ENCODE measurements at regions not wholly inside any gene's neighbourhood (a gene's known extent, or its start where the extent isn't known, plus 50 kb on each side); places are given as distances from the start of the nearest gene placed in this dataset.

- TF ChIP-seq CTCF (conservative IDR thresholded peaks at IDR 0.05; ENCODE audit: low read depth), result no peak
- no peak overlapping the region for H3K27ac ChIP-seq
- ChIA-PET CTCF (no interaction called here), POLR2A (ENCODE audit: low non-redundant PET) (no interaction called here)
- no peak for DNase-seq (ENCODE audit: low spot score)
Measured at GRCh38 chr14:22232933-22233332, 356.1 kb downstream of the DAD1 start.

- no peak for DNase-seq (ENCODE audit: low spot score)
- no peak overlapping the region for H3K27ac ChIP-seq
- TF ChIP-seq CTCF (conservative IDR thresholded peaks at IDR 0.05; ENCODE audit: low read depth), result no peak
- ChIA-PET CTCF (no interaction called here), POLR2A (ENCODE audit: low non-redundant PET) (no interaction called here)
Measured at GRCh38 chr14:22232486-22232885, 356.5 kb downstream of the DAD1 start.

- ChIA-PET POLR2A (ENCODE audit: low non-redundant PET) (no interaction called here), CTCF (no interaction called here)
- no peak for DNase-seq (ENCODE audit: low spot score)
- TF ChIP-seq CTCF (conservative IDR thresholded peaks at IDR 0.05; ENCODE audit: low read depth), result no peak
- no peak overlapping the region for H3K27ac ChIP-seq
Measured at GRCh38 chr14:22231018-22231417, 358.0 kb downstream of the DAD1 start.

- CTCF ChIA-PET, result interaction anchor here (0.7 kb wide), 1 partner anchor 83 kb away, joined by 4 read pairs; no protein-coding TSS in a partner anchor
- TF ChIP-seq CTCF (conservative IDR thresholded peaks at IDR 0.05; ENCODE audit: low read depth), result no peak
- POLR2A ChIA-PET (ENCODE audit: low non-redundant PET), result no interaction called here
- no peak overlapping the region for H3K27ac ChIP-seq
- DNase-seq (ENCODE audit: low spot score), result no peak
Measured at GRCh38 chr14:22230517-22230916, 358.5 kb downstream of the DAD1 start.

GRCh38 chr14:22227084-22227483 lies 361.9 kb downstream of the DAD1 start:
- CTCF ChIA-PET, result no interaction called here

GRCh38 chr14:22226381-22226780 lies 362.6 kb downstream of the DAD1 start:
- POLR2A ChIA-PET (ENCODE audit: low non-redundant PET), result no interaction called here
- no peak for TF ChIP-seq CTCF (conservative IDR thresholded peaks at IDR 0.05; ENCODE audit: low read depth)
- no peak overlapping the region for H3K27ac ChIP-seq
- DNase-seq (ENCODE audit: low spot score), result peak; percentile 30
- CTCF ChIA-PET, result interaction anchor here (0.6 to 1.0 kb wide), 3 partner anchors 61 to 156 kb away, joined by 3 to 4 read pairs (median 3); no protein-coding TSS in a partner anchor

More at GRCh38 chr14:22227084-22227483, 361.9 kb downstream of the DAD1 start:
- DNase-seq (ENCODE audit: low spot score), result no peak
- POLR2A ChIA-PET (ENCODE audit: low non-redundant PET), result no interaction called here
- TF ChIP-seq CTCF (conservative IDR thresholded peaks at IDR 0.05; ENCODE audit: low read depth), result no peak
- no peak overlapping the region for H3K27ac ChIP-seq
